Activated CD8-positive, alpha-beta T cell treated with anti-CD3 and anti-CD28 coated beads for 36 hours (primary cell): ENCODE measurements at regions not wholly inside any gene's neighbourhood (a gene's known extent, or its start where the extent isn't known, plus 50 kb on each side); places are given as distances from the start of the nearest gene placed in this dataset.

Experiments used
- ATAC-seq: fragments of 200-7000 bp; cut with Tn5 transposase; one replicate; pipeline ENCODE4 v1.10.0; 2021; ENCODE audit warnings: mild to moderate bottlenecking, moderate library complexity
- CTCF ChIA-PET: fragments of 350-600 bp; sonication (Branson Sonifier 250); formaldehyde crosslinking; loops from one replicate; lab custom pipeline; 2021; ENCODE audit warnings: antibody characterized with exemption; lab: Charles Lee
- POLR2A ChIA-PET: fragments of 350-600 bp; sonication (Branson Sonifier 250); formaldehyde crosslinking; loops from one replicate; lab custom pipeline; 2021; ENCODE audit warnings: antibody characterized with exemption; lab: Charles Lee
- DNase-seq: peaks from one replicate; pipeline ENCODE4 v3.0.0-alpha.2; 2020
- H3K27ac Mint-ChIP-seq: one replicate; pipeline ENCODE4 v1.8.0; 2021; ENCODE audit warnings: mild to moderate bottlenecking, mixed read lengths
- H3K27me3 Mint-ChIP-seq: one replicate; pipeline ENCODE4 v1.8.0; 2021; ENCODE audit warnings: mixed read lengths
- H3K36me3 Mint-ChIP-seq: one replicate; pipeline ENCODE4 v1.8.0; 2021; ENCODE audit warnings: low read depth, mixed read lengths
- H3K4me1 Mint-ChIP-seq: one replicate; pipeline ENCODE4 v1.8.0; 2021; ENCODE audit warnings: low read depth, mixed read lengths
- H3K4me3 Mint-ChIP-seq: one replicate; pipeline ENCODE4 v1.8.0; 2021; ENCODE audit warnings: mild to moderate bottlenecking, moderate library complexity, mixed read lengths
- H3K9me3 Mint-ChIP-seq: one replicate; pipeline ENCODE4 v1.8.0; 2021; ENCODE audit warnings: mixed read lengths
- intact Hi-C: fragments of 100-400 bp; cut with micrococcal nuclease; formaldehyde crosslinking; loops from one replicate; pipeline ENCODE4 v1.10.0; 2022
- TF ChIP-seq, protein P1 (sequence below): fragments of 200-600 bp; IDR thresholded peaks from one replicate; pipeline ENCODE4 v1.8.0; 2022; ENCODE audit warnings: antibody characterized with exemption, mild to moderate bottlenecking

DNA sequence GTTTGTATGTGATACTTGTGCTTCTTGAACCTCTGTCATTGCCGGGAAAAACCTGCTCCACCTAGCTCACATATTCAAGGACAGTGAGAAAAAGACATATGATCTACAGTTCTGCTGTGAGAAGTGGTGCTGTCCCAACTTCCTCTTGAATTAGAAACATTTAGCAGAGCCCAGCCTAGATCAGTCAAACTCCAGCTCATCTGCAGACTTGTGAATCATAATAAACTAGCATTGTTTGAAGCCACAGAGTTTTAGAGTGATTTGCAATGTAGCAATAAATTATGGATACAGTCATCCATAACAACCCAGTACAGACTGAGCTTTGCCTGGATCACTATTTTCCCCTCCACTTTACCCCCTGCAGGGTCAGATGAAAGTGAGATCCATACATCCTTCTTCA is 497.8 kb downstream of the PLA2G4A start:
- Mint-ChIP-seq H3K27ac (no peak overlapping the region), H3K4me1 (no peaks in the 10 kb centered on the region), H3K9me3 (peaks cover 4% of the 10 kb centered on the region), H3K27me3 (no peaks in the 10 kb centered on the region), H3K36me3 (no peaks in the 10 kb centered on the region), H3K4me3 (no peak overlapping the region)
- intact Hi-C loops = no loop called here
- TF ChIP-seq, protein P1, sequence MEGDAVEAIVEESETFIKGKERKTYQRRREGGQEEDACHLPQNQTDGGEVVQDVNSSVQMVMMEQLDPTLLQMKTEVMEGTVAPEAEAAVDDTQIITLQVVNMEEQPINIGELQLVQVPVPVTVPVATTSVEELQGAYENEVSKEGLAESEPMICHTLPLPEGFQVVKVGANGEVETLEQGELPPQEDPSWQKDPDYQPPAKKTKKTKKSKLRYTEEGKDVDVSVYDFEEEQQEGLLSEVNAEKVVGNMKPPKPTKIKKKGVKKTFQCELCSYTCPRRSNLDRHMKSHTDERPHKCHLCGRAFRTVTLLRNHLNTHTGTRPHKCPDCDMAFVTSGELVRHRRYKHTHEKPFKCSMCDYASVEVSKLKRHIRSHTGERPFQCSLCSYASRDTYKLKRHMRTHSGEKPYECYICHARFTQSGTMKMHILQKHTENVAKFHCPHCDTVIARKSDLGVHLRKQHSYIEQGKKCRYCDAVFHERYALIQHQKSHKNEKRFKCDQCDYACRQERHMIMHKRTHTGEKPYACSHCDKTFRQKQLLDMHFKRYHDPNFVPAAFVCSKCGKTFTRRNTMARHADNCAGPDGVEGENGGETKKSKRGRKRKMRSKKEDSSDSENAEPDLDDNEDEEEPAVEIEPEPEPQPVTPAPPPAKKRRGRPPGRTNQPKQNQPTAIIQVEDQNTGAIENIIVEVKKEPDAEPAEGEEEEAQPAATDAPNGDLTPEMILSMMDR = no peak
- DNase-seq = no peak
- ChIA-PET POLR2A (no interaction called here), CTCF (no interaction called here)
- ATAC-seq = no peak

DNA sequence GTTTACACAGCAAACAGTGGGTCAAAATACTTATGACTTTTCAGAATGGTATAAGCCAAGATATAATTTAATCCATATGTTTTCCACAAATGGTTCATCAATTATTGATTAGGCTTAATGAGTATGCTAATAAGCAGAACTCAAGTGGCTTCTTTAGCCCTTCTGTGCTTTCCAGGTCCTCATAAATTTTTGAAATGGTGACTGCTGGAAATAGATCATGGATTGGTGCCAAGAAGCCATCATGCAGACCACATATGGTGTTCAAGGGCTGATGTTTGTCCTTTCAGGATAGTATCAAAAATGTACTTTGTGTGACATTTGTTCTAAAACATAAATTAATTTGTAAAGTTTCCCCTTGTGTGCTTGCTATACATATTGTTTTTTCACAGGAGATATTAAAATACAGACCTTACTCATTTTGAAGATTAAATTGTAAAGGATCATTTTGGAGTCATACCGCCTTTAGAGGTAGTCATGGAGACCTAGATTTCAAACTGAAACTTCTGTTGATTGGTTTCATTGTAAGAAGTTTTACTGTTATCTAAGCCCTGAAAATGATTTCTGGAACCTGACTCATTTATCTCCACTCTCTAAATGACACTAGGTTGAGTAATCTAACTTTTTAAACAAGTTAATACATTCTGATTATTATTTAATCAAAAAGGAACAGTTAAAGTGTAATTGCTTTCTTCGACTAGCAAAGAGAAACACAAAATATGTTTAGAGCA is 507.9 kb downstream of the PLA2G4A start:
- no peak overlapping the region for H3K27ac Mint-ChIP-seq
- no peaks in the 10 kb centered on the region for H3K4me1 Mint-ChIP-seq
- TF ChIP-seq, protein P1 = no peak
- no peak for DNase-seq
- intact Hi-C loops = no loop called here
- no peaks in the 10 kb centered on the region for H3K36me3 Mint-ChIP-seq
- no peak overlapping the region for H3K4me3 Mint-ChIP-seq
- H3K27me3 Mint-ChIP-seq = no peaks in the 10 kb centered on the region
- POLR2A ChIA-PET = no interaction called here
- no peak for ATAC-seq
- CTCF ChIA-PET = no interaction called here
- peaks cover 1% of the 10 kb centered on the region for H3K9me3 Mint-ChIP-seq

DNA sequence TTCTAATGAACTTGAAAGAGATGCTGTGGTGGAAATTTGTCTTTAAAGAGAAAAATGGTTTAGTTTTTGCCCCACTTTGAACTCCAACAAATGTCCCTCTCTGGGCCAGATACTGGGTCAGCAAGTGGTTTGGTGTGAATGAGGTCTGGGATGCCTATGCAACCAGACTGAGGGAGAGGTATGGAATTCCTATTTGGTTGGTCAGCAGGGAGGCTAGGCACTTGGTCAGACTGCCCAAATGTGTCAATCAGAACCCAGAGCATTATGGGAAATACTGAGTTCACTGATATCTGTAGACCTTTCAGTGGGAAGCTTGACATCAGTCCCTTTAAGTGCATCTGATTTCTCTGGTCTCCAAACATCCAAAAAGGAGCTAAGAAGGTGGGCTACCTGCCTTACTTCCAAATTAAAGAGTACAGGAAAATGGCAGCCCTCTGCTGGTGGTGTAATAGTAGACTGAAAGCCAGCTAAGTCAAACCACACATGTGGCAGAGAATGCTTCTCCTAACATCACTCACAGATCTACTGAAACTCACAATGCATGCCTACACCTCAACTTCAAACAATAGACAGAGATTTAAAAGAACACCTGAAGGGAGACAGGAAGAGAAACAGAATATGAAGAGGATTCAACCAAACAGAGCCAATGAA is 510.1 kb downstream of the PLA2G4A start:
- H3K27me3 Mint-ChIP-seq = no peaks in the 10 kb centered on the region
- ATAC-seq (no peak), DNase-seq (no peak)
- TF ChIP-seq, protein P1 = no peak
- H3K36me3 Mint-ChIP-seq = no peaks in the 10 kb centered on the region
- H3K4me3 Mint-ChIP-seq = no peak overlapping the region
- H3K9me3 Mint-ChIP-seq = peaks cover 1% of the 10 kb centered on the region
- H3K27ac Mint-ChIP-seq = no peak overlapping the region
- H3K4me1 Mint-ChIP-seq = no peaks in the 10 kb centered on the region
- intact Hi-C loops = no loop called here
- ChIA-PET POLR2A (no interaction called here), CTCF (no interaction called here)

DNA sequence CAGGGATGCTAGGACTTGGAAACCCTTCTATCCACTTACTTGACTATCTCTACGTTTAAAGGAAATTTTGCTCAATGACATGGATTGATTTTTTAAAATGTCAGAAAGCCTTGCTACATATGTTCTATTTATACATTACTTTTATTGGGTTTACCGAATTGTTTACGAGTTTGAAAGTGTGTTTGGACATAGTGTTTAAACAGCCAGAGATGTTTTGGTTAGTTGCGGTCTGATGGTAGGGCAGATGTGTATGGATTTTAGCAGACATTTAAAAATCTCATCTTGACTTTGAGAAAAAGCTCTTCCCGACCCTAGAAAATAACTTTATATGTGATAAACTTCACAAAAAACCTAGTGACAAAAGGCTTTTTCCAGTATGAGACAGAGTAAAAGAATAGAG is 513.7 kb downstream of the PLA2G4A start:
- intact Hi-C loops = no loop called here
- CTCF ChIA-PET = no interaction called here
- ATAC-seq (no peak), DNase-seq (no peak)
- no peaks in the 10 kb centered on the region for H3K9me3 Mint-ChIP-seq
- POLR2A ChIA-PET = no interaction called here
- no peaks in the 10 kb centered on the region for H3K36me3 Mint-ChIP-seq
- TF ChIP-seq, protein P1 = no peak
- no peak overlapping the region for H3K27ac Mint-ChIP-seq
- H3K4me3 Mint-ChIP-seq = no peak overlapping the region
- no peaks in the 10 kb centered on the region for H3K4me1 Mint-ChIP-seq
- H3K27me3 Mint-ChIP-seq = no peaks in the 10 kb centered on the region

DNA sequence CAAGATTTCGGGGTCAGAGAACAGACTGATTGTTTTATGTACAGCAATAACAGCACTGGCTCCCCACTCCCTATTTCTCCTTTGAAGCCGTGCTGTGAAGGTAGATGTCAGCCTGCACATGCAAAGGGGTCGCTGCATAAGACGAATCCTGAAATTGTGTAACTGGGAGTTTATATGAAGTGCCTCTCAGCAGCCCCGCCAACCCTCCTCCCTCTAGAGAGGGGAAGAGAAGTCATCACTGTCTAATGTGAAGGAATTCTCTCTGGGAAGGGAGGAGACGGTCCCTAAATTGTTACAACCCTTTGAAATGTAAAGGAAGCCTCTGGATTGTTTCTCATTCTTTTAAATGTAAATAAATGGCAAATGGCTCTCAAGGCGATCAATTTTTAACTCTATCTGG is 545.3 kb downstream of the PLA2G4A start:
- TF ChIP-seq, protein P1 = no peak
- intact Hi-C loops = no loop called here
- H3K4me1 Mint-ChIP-seq = no peaks in the 10 kb centered on the region
- no peak overlapping the region for H3K27ac Mint-ChIP-seq
- no peaks in the 10 kb centered on the region for H3K27me3 Mint-ChIP-seq
- no peak overlapping the region for H3K4me3 Mint-ChIP-seq
- H3K9me3 Mint-ChIP-seq = peaks cover 2% of the 10 kb centered on the region
- H3K36me3 Mint-ChIP-seq = no peaks in the 10 kb centered on the region
- no peak for ATAC-seq
- DNase-seq = no peak
- ChIA-PET CTCF (no interaction called here), POLR2A (no interaction called here)
